ENCODE measurements at regions not wholly inside any gene's neighbourhood (a gene's known extent, or its start where the extent isn't known, plus 50 kb on each side); places are given as distances from the start of the nearest gene placed in this dataset.

- Histone ChIP-seq H3K9ac (no peak overlapping the region), H3K9me3 (ENCODE audit: low read depth) (no peaks in the 10 kb centered on the region), H2AFZ (no peak overlapping the region), H3K4me2 (ENCODE audit: unreplicated experiment) (no peak overlapping the region), H3K79me2 (ENCODE audit: insufficient read depth) (no peaks in the 10 kb centered on the region), H3K36me3 (ENCODE audit: low read depth) (no peaks in the 10 kb centered on the region), H3F3A (ENCODE audit: insufficient read depth) (peaks cover 1% of the 10 kb centered on the region), H3K27ac (no peak overlapping the region), H3K27me3 (replicated peaks; ENCODE audit: insufficient read depth) (no peaks in the 10 kb centered on the region), H3K9me2 (ENCODE audit: insufficient read depth) (no peaks in the 10 kb centered on the region), H3K4me1 (ENCODE audit: insufficient read depth) (peaks cover 16% of the 10 kb centered on the region), H4K20me1 (ENCODE audit: insufficient read depth) (no peaks in the 10 kb centered on the region), H3K4me3 (no peak overlapping the region)
- TF ChIP-seq EZH2phosphoT487 (IDR thresholded peaks at IDR 0.05; ENCODE audit: insufficient read depth, low read depth) (no peak), EZH2 (IDR thresholded peaks at IDR 0.05; ENCODE audit: insufficient read depth, poor library complexity, severe bottlenecking) (no peak)
- DNase-seq: peak; percentile 60
- in situ Hi-C loops (cut with MboI): no loop called here
- 69 to 70% methylated on average over 7 of the region's 7 CpGs for WGBS, 2 experiments (ENCODE audit: low coverage in 1 of 2, low lambda C conversion rate in 2 of 2, missing lambda C conversion rate in 2 of 2)
These were observed 132.7 kb upstream of the IER5L start for GRCh38 chr9:129310666-129311350.

GRCh38 chr9:129309906-129310305 is 131.8 kb upstream of the IER5L start:
- no peak for DNase-seq
- no peaks in the 10 kb centered on the region for H3K9me3 ChIP-seq (ENCODE audit: low read depth)
- H3K27ac ChIP-seq: no peak overlapping the region
- no peaks in the 10 kb centered on the region for H3K36me3 ChIP-seq (ENCODE audit: low read depth)
- WGBS, 2 experiments (ENCODE audit: low coverage in 1 of 2, low lambda C conversion rate in 2 of 2, missing lambda C conversion rate in 2 of 2): 97 to 98% methylated on average over 5 of the region's 5 CpGs
- H3K9me2 ChIP-seq (ENCODE audit: insufficient read depth): no peaks in the 10 kb centered on the region
- TF ChIP-seq EZH2phosphoT487 (IDR thresholded peaks at IDR 0.05; ENCODE audit: insufficient read depth, low read depth) (no peak), EZH2 (IDR thresholded peaks at IDR 0.05; ENCODE audit: insufficient read depth, poor library complexity, severe bottlenecking) (no peak)
- H3K4me2 ChIP-seq (ENCODE audit: unreplicated experiment): no peak overlapping the region
- peaks cover 8% of the 10 kb centered on the region for H3K4me1 ChIP-seq (ENCODE audit: insufficient read depth)
- no peak overlapping the region for H3K9ac ChIP-seq
- no peaks in the 10 kb centered on the region for H4K20me1 ChIP-seq (ENCODE audit: insufficient read depth)
- no peaks in the 10 kb centered on the region; the same call in 1 of the 2 replicates for H3F3A ChIP-seq (ENCODE audit: insufficient read depth)
- no peaks in the 10 kb centered on the region for H3K79me2 ChIP-seq (ENCODE audit: insufficient read depth)
- H2AFZ ChIP-seq: no peak overlapping the region
- in situ Hi-C loops (cut with MboI): no loop called here
- no peak overlapping the region for H3K4me3 ChIP-seq
- H3K27me3 ChIP-seq (replicated peaks; ENCODE audit: insufficient read depth): no peaks in the 10 kb centered on the region

DNA sequence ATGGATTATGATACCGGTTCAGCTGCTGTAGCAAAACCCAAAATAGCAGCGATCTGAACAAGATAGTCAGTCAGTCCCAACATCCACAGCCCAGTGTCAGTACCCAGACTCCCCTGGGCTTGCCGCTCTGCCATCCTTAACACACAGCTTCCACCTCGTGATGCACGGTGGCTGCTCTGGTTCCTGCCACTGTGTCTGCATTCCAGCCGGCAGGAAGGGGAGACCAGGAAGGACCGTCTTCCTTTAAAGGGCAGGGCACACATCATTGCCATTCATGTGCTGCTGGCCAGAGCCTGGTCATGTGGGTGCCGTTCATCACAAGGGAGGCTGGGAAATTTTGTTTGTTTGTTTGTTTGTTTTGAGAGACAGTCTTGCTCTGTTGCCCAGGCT is 131.0 kb upstream of the IER5L start:
- H3K27ac ChIP-seq: no peak overlapping the region
- no peak overlapping the region for H3K9ac ChIP-seq
- H3K36me3 ChIP-seq (ENCODE audit: low read depth): no peaks in the 10 kb centered on the region
- no peaks in the 10 kb centered on the region for H3K27me3 ChIP-seq (replicated peaks; ENCODE audit: insufficient read depth)
- 95% methylated on average over 8 of the region's 8 CpGs for WGBS, 2 experiments (ENCODE audit: low coverage in 1 of 2, low lambda C conversion rate in 2 of 2, missing lambda C conversion rate in 2 of 2)
- in situ Hi-C loops (cut with MboI): no loop called here
- TF ChIP-seq EZH2phosphoT487 (IDR thresholded peaks at IDR 0.05; ENCODE audit: insufficient read depth, low read depth): no peak
- TF ChIP-seq EZH2 (IDR thresholded peaks at IDR 0.05; ENCODE audit: insufficient read depth, poor library complexity, severe bottlenecking): no peak
- 0 out of 2 replicates have a peak, but pooled peaks cover 3% of the 10 kb centered on the region for H3K4me1 ChIP-seq (ENCODE audit: insufficient read depth)
- H3K4me2 ChIP-seq (ENCODE audit: unreplicated experiment): no peak overlapping the region
- H3F3A ChIP-seq (ENCODE audit: insufficient read depth): no peaks in the 10 kb centered on the region; the same call in 1 of the 2 replicates
- no peaks in the 10 kb centered on the region for H4K20me1 ChIP-seq (ENCODE audit: insufficient read depth)
- no peak for DNase-seq
- no peak overlapping the region for H3K4me3 ChIP-seq
- no peak overlapping the region for H2AFZ ChIP-seq
- no peaks in the 10 kb centered on the region for H3K79me2 ChIP-seq (ENCODE audit: insufficient read depth)
- no peaks in the 10 kb centered on the region for H3K9me3 ChIP-seq (ENCODE audit: low read depth)
- H3K9me2 ChIP-seq (ENCODE audit: insufficient read depth): no peaks in the 10 kb centered on the region

- Histone ChIP-seq H4K20me1 (ENCODE audit: insufficient read depth) (no peaks in the 10 kb centered on the region), H3K27me3 (replicated peaks; ENCODE audit: insufficient read depth) (no peaks in the 10 kb centered on the region), H3K4me3 (no peak overlapping the region), H3K4me2 (ENCODE audit: unreplicated experiment) (no peak overlapping the region), H2AFZ (no peak overlapping the region), H3K79me2 (ENCODE audit: insufficient read depth) (no peaks in the 10 kb centered on the region), H3K36me3 (ENCODE audit: low read depth) (no peaks in the 10 kb centered on the region), H3F3A (ENCODE audit: insufficient read depth) (no peaks in the 10 kb centered on the region; the same call in 1 of the 2 replicates), H3K9me3 (ENCODE audit: low read depth) (peaks cover 5% of the 10 kb centered on the region), H3K4me1 (ENCODE audit: insufficient read depth) (0 out of 2 replicates have a peak, but pooled peaks cover 3% of the 10 kb centered on the region), H3K27ac (no peak overlapping the region), H3K9ac (no peak overlapping the region), H3K9me2 (ENCODE audit: insufficient read depth) (no peaks in the 10 kb centered on the region)
- WGBS, 2 experiments (ENCODE audit: low coverage in 1 of 2, low lambda C conversion rate in 2 of 2, missing lambda C conversion rate in 2 of 2): 73 to 80% methylated on average over 13 of the region's 13 CpGs
- DNase-seq: peak; percentile 27
- in situ Hi-C loops (cut with MboI): no loop called here
- no peak for TF ChIP-seq EZH2phosphoT487 (IDR thresholded peaks at IDR 0.05; ENCODE audit: insufficient read depth, low read depth)
- TF ChIP-seq EZH2 (IDR thresholded peaks at IDR 0.05; ENCODE audit: insufficient read depth, poor library complexity, severe bottlenecking): no peak
These were observed 129.3 kb upstream of the IER5L start for GRCh38 chr9:129307227-129307970.

Data from GM23248 (cell line).